GM12878 (cell line): ENCODE measurements at regions not wholly inside any gene's neighbourhood (a gene's known extent, or its start where the extent isn't known, plus 50 kb on each side); places are given as distances from the start of the nearest gene placed in this dataset.
"Not testable (repeated sequence)": the region's sequence is repeated elsewhere in the genome, so short reads cannot be mapped to it uniquely, and the experiment has no call there.

ENCODE experiments used
- ATAC-seq: fragments of 200-7000 bp; cut with Tn5 transposase; 3 replicates; pipeline ENCODE4 v1.9.1; 2020; ENCODE audit warnings: mild to moderate bottlenecking, moderate library complexity
- BruUV-seq: library from RNA; stranded (reverse); fragments of 400-500 nt; replicated peaks from 2 replicates; lab custom pipeline; 2021; lab: Mats Ljungman, UMichigan
- CTCF ChIA-PET: fragments of 300-600 bp; sonication (Branson Sonifier 250); formaldehyde crosslinking; extraction: SDS; loops from one replicate; lab custom pipeline; 2021; ENCODE audit warnings: inconsistent platforms; lab: Yijun Ruan, JAX
- POLR2A ChIA-PET: fragments of 350-600 bp; formaldehyde crosslinking; extraction: SDS; loops from one replicate; lab custom pipeline; 2021; ENCODE audit warnings: inconsistent platforms; lab: Charles Lee
- RAD21 ChIA-PET: fragments of 300-600 bp; sonication (Branson Sonifier 250); formaldehyde crosslinking; loops from one replicate; lab custom pipeline; 2023; ENCODE audit warnings: antibody characterized with exemption; ENCODE audit not compliant: unreplicated experiment; lab: Charles Lee
- SMC1A ChIA-PET: fragments of 300-600 bp; sonication (Branson Sonifier 250); formaldehyde crosslinking; loops from one replicate; lab custom pipeline; 2023; ENCODE audit not compliant: unreplicated experiment, uncharacterized antibody; lab: Charles Lee
- DNase-seq: peaks from one replicate; pipeline ENCODE4 v3.0.0-alpha.2; 2011; ENCODE audit warnings: low read depth, low spot score
- FAIRE-seq: peaks from 3 replicates; lab custom pipeline; 2011; peaks lifted over from hg19 to GRCh38; lab: Jason Lieb, UNC
- H2AFZ ChIP-seq: 2 replicates; pipeline ENCODE4 v1.6.0; 2011; ENCODE audit warnings: low read depth, low read length, control low read depth; ENCODE audit not compliant: control insufficient read depth
- H3K27ac ChIP-seq: 2 replicates; pipeline ENCODE4 v1.5.1; 2011; ENCODE audit warnings: control low read depth; ENCODE audit not compliant: control insufficient read depth, insufficient read depth
- H3K27me3 ChIP-seq, 2 experiments: replicated peaks in 1 of 2; 2 replicates each; pipeline versions ENCODE4 v1.6.0 to v1.6.1; 2011; ENCODE audit warnings: low read length in 1 of 2; ENCODE audit not compliant: control insufficient read depth in 2 of 2, insufficient read depth in 2 of 2
- H3K36me3 ChIP-seq, 2 experiments: 2 replicates each; pipeline ENCODE4 v1.5.1; 2011; ENCODE audit warnings: low read length in 1 of 2; ENCODE audit not compliant: control insufficient read depth in 2 of 2, insufficient read depth in 2 of 2
- H3K4me1 ChIP-seq: 2 replicates; pipeline ENCODE4 v1.6.1; 2011; ENCODE audit warnings: mild to moderate bottlenecking, low read length, moderate library complexity, mixed read lengths; ENCODE audit not compliant: control insufficient read depth, insufficient read depth
- H3K4me2 ChIP-seq: 2 replicates; pipeline ENCODE4 v1.6.0; 2011; ENCODE audit warnings: control low read depth; ENCODE audit not compliant: control insufficient read depth, insufficient read depth
- H3K4me3 ChIP-seq: fragments of 200-600 bp; sonication (generic); 2 replicates; pipeline ENCODE4 v1.5.1; 2016
- H3K79me2 ChIP-seq: 2 replicates; pipeline ENCODE4 v1.6.0; 2011; ENCODE audit warnings: low read length; ENCODE audit not compliant: control insufficient read depth, insufficient read depth
- H3K9ac ChIP-seq: 2 replicates; pipeline ENCODE4 v1.8.0; 2011; ENCODE audit warnings: low read length, control low read depth, mixed read lengths; ENCODE audit not compliant: control insufficient read depth, insufficient read depth
- H3K9me3 ChIP-seq: replicated peaks from 3 replicates; pipeline ENCODE4 v1.5.1; 2011; ENCODE audit warnings: mild to moderate bottlenecking, low read length; ENCODE audit not compliant: control insufficient read depth, insufficient read depth
- H4K20me1 ChIP-seq: 2 replicates; pipeline ENCODE4 v1.6.0; 2011; ENCODE audit not compliant: control insufficient read depth, insufficient read depth
- WGBS: methylation state at CpG from one replicate; pipeline ENCODE4 v1.1.6; 2016; ENCODE audit warnings: low lambda C conversion rate; ENCODE audit not compliant: insufficient replicate concordance, insufficient coverage; ENCODE audit errors: missing lambda C conversion rate; 5-methylcytosine and 5-hydroxymethylcytosine counted together
- in situ Hi-C: fragments of 300-500 bp; cut with MboI; formaldehyde crosslinking; loops from 9 replicates; pipeline ENCODE4 v1.14.3; 2018; ENCODE audit warnings: mixed read lengths
- intact Hi-C: fragments of 100-400 bp; cut with micrococcal nuclease; formaldehyde crosslinking; loops from one replicate; pipeline ENCODE4 v1.14.2; 2022; ENCODE audit not compliant: unreplicated experiment

- H3K27me3 ChIP-seq, H3K4me2 ChIP-seq, H3K79me2 ChIP-seq, SMC1A ChIA-PET, RAD21 ChIA-PET, FAIRE-seq, BruUV-seq, H3K4me3 ChIP-seq, ATAC-seq, H4K20me1 ChIP-seq, H3K36me3 ChIP-seq, H3K9ac ChIP-seq, H3K9me3 ChIP-seq, in situ Hi-C loops, intact Hi-C loops, H3K4me1 ChIP-seq, H2AFZ ChIP-seq, CTCF ChIA-PET, H3K27ac ChIP-seq, DNase-seq, POLR2A ChIA-PET: not testable (repeated sequence)
- 87% methylated on average over 9 of the region's 10 CpGs for WGBS
Observed at GRCh38 chr1:223949944-223950343, 104.2 kb upstream of the TP53BP2 start.

GRCh38 chr1:223948041-223948440 lies 102.3 kb upstream of the TP53BP2 start:
- DNase-seq, BruUV-seq, H3K4me1 ChIP-seq, CTCF ChIA-PET, H2AFZ ChIP-seq, FAIRE-seq, intact Hi-C loops, H3K4me3 ChIP-seq, H3K4me2 ChIP-seq, H3K36me3 ChIP-seq, H3K9me3 ChIP-seq, ATAC-seq, H3K79me2 ChIP-seq, POLR2A ChIA-PET, H4K20me1 ChIP-seq, H3K9ac ChIP-seq, SMC1A ChIA-PET, RAD21 ChIA-PET, H3K27ac ChIP-seq, H3K27me3 ChIP-seq, in situ Hi-C loops: not testable (repeated sequence)
- WGBS, result 74% methylated on average over 11 of the region's 12 CpGs

DNA sequence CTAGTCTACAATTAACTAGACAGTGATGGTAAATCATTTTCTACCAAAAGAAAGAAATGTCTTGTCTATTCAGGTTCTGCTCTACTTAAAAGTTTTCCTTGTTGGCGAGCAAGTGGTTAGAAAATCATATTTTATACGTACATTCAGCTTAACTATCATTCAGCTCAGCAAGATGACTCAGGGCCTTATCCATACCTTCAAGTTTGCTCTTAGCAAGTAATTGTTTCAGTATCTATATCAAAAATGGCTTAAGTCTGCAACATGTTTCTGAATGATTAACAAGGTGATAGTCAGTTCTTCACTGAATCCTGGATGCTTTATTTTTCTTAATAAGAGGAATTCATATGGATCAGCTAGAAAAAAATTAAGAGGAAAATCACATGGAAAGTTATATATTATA lies 90.8 kb upstream of the TP53BP2 start:
- H3K27me3 ChIP-seq, RAD21 ChIA-PET, H3K9me3 ChIP-seq, POLR2A ChIA-PET, H2AFZ ChIP-seq, BruUV-seq, in situ Hi-C loops, DNase-seq, H3K9ac ChIP-seq, intact Hi-C loops, SMC1A ChIA-PET, H3K79me2 ChIP-seq, H3K4me1 ChIP-seq, H3K4me2 ChIP-seq, CTCF ChIA-PET, H3K4me3 ChIP-seq, H3K27ac ChIP-seq, H3K36me3 ChIP-seq, ATAC-seq, FAIRE-seq, H4K20me1 ChIP-seq: not testable (repeated sequence)
- 22% methylated on average over 2 of the region's 2 CpGs for WGBS

DNA sequence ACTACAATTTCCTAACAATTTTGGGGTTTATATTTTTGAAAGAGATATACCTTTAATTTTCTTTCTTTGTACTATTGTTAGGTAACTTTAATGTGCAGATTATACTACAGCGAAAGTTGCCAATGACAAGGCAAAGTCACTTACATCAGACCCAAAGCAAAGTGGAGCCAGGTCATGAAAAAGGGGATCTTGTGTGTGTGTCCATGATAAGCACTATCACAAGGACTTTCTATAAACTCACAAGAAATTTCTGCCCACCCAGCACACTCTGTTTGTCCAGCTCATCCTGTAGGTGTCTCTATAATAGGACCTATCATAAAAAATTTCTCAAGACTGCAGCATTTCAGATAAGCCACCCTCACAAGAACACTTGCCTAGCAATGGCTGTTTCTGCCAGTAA lies 85.7 kb upstream of the TP53BP2 start:
- 0% methylated on average over 1 of the region's 1 CpG for WGBS

More for the DNA sequence above, 85.7 kb upstream of the TP53BP2 start:
- H3K4me2 ChIP-seq, SMC1A ChIA-PET, CTCF ChIA-PET, BruUV-seq, H3K9me3 ChIP-seq, FAIRE-seq, H2AFZ ChIP-seq, H3K79me2 ChIP-seq, ATAC-seq, RAD21 ChIA-PET, POLR2A ChIA-PET, H3K27ac ChIP-seq, H3K36me3 ChIP-seq, H4K20me1 ChIP-seq, H3K4me1 ChIP-seq, H3K27me3 ChIP-seq, DNase-seq, H3K4me3 ChIP-seq, H3K9ac ChIP-seq, in situ Hi-C loops, intact Hi-C loops: not testable (repeated sequence)
